Loucy (cell line): ENCODE measurements at regions not wholly inside any gene's neighbourhood (a gene's known extent, or its start where the extent isn't known, plus 50 kb on each side); places are given as distances from the start of the nearest gene placed in this dataset.

Source experiments
- H2AFZ ChIP-seq: fragments of 200-600 bp; sonication (generic); 2 replicates; pipeline ENCODE4 v1.6.0; 2016; ENCODE audit warnings: antibody characterized with exemption, mild to moderate bottlenecking, low read length, moderate library complexity
- H3F3A ChIP-seq: fragments of 200-600 bp; 2 replicates; pipeline ENCODE4 v1.6.0; 2016; ENCODE audit warnings: antibody characterized with exemption, low read depth, mild to moderate bottlenecking
- H3K27me3 ChIP-seq: fragments of 200-600 bp; sonication (generic); 2 replicates; pipeline ENCODE4 v1.6.1; 2014; ENCODE audit warnings: low read length, mild to moderate bottlenecking; ENCODE audit not compliant: insufficient read depth, poor library complexity, severe bottlenecking
- H3K36me3 ChIP-seq: fragments of 200-600 bp; sonication (generic); 2 replicates; pipeline ENCODE4 v1.6.1; 2016; ENCODE audit warnings: low read length; ENCODE audit not compliant: insufficient read depth
- H3K4me1 ChIP-seq: fragments of 200-600 bp; sonication (generic); 2 replicates; pipeline ENCODE4 v1.5.1; 2014; ENCODE audit warnings: low read length, mild to moderate bottlenecking; ENCODE audit not compliant: insufficient read depth, poor library complexity, severe bottlenecking
- H3K4me2 ChIP-seq: fragments of 200-600 bp; sonication (generic); 2 replicates; pipeline ENCODE4 v1.6.0; 2014; ENCODE audit warnings: antibody characterized with exemption, low read length, low read depth, mild to moderate bottlenecking; ENCODE audit not compliant: poor library complexity, severe bottlenecking
- H3K4me3 ChIP-seq: fragments of 200-600 bp; sonication (generic); 2 replicates; pipeline ENCODE4 v1.5.1; 2014; ENCODE audit warnings: low read length, mild to moderate bottlenecking, mixed read lengths; ENCODE audit not compliant: poor library complexity, severe bottlenecking
- H3K79me2 ChIP-seq: fragments of 200-600 bp; sonication (generic); 2 replicates; pipeline ENCODE4 v1.6.1; 2014; ENCODE audit warnings: low read length; ENCODE audit not compliant: insufficient read depth
- H3K9ac ChIP-seq: fragments of 200-600 bp; sonication (generic); 2 replicates; pipeline ENCODE4 v1.6.0; 2014; ENCODE audit warnings: mild to moderate bottlenecking, low read depth, low read length, moderate library complexity; ENCODE audit not compliant: poor library complexity, severe bottlenecking
- H3K9me2 ChIP-seq: fragments of 200-600 bp; sonication (generic); replicated peaks from 2 replicates; pipeline ENCODE4 v1.6.1; 2016; ENCODE audit warnings: low read depth, low read length, mixed read lengths
- H3K9me3 ChIP-seq: fragments of 200-600 bp; sonication (generic); 2 replicates; pipeline ENCODE4 v1.6.1; 2014; ENCODE audit warnings: mild to moderate bottlenecking, antibody characterized with exemption, low read length, low read depth; ENCODE audit not compliant: insufficient read depth
- H4K20me1 ChIP-seq: fragments of 200-600 bp; sonication (generic); 2 replicates; pipeline ENCODE4 v1.6.0; 2014; ENCODE audit warnings: antibody characterized with exemption, low read length, mild to moderate bottlenecking; ENCODE audit not compliant: insufficient read depth, poor library complexity, severe bottlenecking
- EZH2phosphoT487 ChIP-seq: fragments of 200-600 bp; IDR thresholded peaks from 2 replicates; pipeline ENCODE4 v1.6.1; 2018; ENCODE audit warnings: antibody characterized with exemption, mild to moderate bottlenecking, moderate library complexity, borderline replicate concordance
- TF ChIP-seq, protein P1 (sequence below): fragments of 200-600 bp; sonication (generic); conservative IDR thresholded peaks from 2 replicates; pipeline ENCODE4 v1.5.1; 2014; ENCODE audit warnings: mild to moderate bottlenecking, antibody characterized with exemption, low read length

DNA sequence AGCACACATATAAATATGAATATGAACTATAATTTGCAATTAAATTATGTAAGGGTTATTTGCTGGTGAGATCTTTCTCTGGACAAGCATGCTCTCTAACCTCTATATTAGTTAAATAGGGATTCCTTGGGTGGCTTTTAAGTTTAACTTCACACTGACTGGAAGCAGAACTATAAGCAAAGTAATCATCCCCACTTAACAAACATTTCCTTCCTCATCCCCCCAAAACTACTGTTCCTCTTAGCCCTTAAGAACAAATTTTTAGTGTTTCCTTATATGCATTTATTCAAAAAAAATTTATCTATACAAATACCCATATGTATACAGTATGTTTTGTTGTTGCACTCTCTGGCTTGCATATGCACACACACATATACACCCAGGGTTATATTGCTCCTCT is 512.1 kb upstream of the MEF2C start:
- H3K79me2 ChIP-seq, result no peaks in the 10 kb centered on the region
- H3K4me3 ChIP-seq, result no peak overlapping the region

DNA sequence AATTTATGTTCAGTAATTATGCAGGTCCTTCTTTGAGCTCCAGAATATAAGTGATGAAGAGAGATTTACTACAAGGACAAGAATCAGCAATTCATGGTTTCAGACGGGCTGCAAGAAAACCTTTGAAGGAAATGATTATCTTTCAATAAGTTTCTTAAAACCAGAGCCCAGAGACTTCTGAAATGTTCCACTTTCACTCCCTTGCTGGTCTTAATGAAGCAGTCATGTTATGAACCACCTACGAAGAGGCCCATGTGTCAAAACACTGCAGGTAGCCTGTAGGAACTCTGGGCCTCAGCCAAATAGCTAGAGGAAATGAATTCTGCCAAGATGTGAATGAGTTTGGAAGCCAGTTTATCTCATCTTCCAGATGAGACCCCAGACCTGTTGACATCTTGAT is 505.9 kb upstream of the MEF2C start:
- Histone ChIP-seq H3K36me3 (no peaks in the 10 kb centered on the region), H3K4me3 (no peak overlapping the region), H3K4me2 (no peak overlapping the region), H3K79me2 (no peaks in the 10 kb centered on the region), H3K27me3 (no peaks in the 10 kb centered on the region), H3K4me1 (no peaks in the 10 kb centered on the region), H2AFZ (peak overlapping the region; percentile 36; the same call in 1 of the 2 replicates), H3F3A (no peaks in the 10 kb centered on the region), H4K20me1 (no peaks in the 10 kb centered on the region), H3K9me3 (no peaks in the 10 kb centered on the region), H3K9ac (no peak overlapping the region), H3K9me2 (no peaks in the 10 kb centered on the region)
- TF ChIP-seq EZH2phosphoT487, result no peak
- TF ChIP-seq, protein P1, sequence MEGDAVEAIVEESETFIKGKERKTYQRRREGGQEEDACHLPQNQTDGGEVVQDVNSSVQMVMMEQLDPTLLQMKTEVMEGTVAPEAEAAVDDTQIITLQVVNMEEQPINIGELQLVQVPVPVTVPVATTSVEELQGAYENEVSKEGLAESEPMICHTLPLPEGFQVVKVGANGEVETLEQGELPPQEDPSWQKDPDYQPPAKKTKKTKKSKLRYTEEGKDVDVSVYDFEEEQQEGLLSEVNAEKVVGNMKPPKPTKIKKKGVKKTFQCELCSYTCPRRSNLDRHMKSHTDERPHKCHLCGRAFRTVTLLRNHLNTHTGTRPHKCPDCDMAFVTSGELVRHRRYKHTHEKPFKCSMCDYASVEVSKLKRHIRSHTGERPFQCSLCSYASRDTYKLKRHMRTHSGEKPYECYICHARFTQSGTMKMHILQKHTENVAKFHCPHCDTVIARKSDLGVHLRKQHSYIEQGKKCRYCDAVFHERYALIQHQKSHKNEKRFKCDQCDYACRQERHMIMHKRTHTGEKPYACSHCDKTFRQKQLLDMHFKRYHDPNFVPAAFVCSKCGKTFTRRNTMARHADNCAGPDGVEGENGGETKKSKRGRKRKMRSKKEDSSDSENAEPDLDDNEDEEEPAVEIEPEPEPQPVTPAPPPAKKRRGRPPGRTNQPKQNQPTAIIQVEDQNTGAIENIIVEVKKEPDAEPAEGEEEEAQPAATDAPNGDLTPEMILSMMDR, result no peak

More for the DNA sequence above, 512.1 kb upstream of the MEF2C start:
- Histone ChIP-seq H3K36me3 (no peaks in the 10 kb centered on the region), H3K9me2 (no peaks in the 10 kb centered on the region), H4K20me1 (no peaks in the 10 kb centered on the region), H3K4me1 (peaks cover 24% of the 10 kb centered on the region), H3K4me2 (peak overlapping the region; percentile 82), H3F3A (no peaks in the 10 kb centered on the region), H3K9ac (peak overlapping the region; percentile 69), H3K9me3 (no peaks in the 10 kb centered on the region), H3K27me3 (no peaks in the 10 kb centered on the region), H2AFZ (no peak overlapping the region)
- TF ChIP-seq, protein P1, result no peak
- TF ChIP-seq EZH2phosphoT487, result no peak

DNA sequence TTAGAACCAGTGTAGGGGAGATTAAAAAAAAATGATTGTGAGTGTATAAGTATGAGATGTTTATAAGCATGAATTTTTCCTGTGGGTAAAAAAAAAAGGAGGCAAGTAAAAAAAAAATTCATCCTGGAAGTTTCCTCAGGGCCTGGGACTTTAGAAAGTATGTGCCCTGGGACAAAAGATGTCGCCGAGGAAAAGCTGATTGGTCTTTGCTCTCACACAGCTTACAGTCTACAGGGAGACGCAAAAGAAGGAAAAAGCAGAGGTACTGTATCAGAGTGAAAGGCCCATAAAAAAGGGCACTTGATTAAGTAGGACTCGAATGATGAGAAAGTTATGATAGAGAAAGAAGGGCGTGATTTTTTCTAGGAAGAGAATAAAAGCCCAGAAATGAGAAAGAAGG is 501.4 kb upstream of the MEF2C start:
- no peak overlapping the region for H3K4me3 ChIP-seq
- H3K9me2 ChIP-seq, result no peaks in the 10 kb centered on the region
- no peaks in the 10 kb centered on the region for H4K20me1 ChIP-seq
- no peak overlapping the region for H3K4me2 ChIP-seq
- no peaks in the 10 kb centered on the region for H3K9me3 ChIP-seq
- no peak overlapping the region for H3K9ac ChIP-seq
- H2AFZ ChIP-seq, result no peak overlapping the region
- no peaks in the 10 kb centered on the region for H3K4me1 ChIP-seq
- no peaks in the 10 kb centered on the region for H3K36me3 ChIP-seq
- TF ChIP-seq EZH2phosphoT487, result no peak
- TF ChIP-seq, protein P1, result no peak
- no peaks in the 10 kb centered on the region for H3K27me3 ChIP-seq
- H3F3A ChIP-seq, result no peaks in the 10 kb centered on the region
- no peaks in the 10 kb centered on the region for H3K79me2 ChIP-seq
